ENCODE measurements at regions not wholly inside any gene's neighbourhood (a gene's known extent, or its start where the extent isn't known, plus 50 kb on each side); places are given as distances from the start of the nearest gene placed in this dataset.

- no peak overlapping the region for H3K4me3 ChIP-seq (ENCODE audit: low read length)
- no peak for DNase-seq
- no peaks in the 10 kb centered on the region for H3K79me2 ChIP-seq (ENCODE audit: low read length)
- TF ChIP-seq EZH2 (IDR thresholded peaks at IDR 0.05; ENCODE audit: low read length, unreplicated experiment) = no peak
- TF ChIP-seq CTCF (conservative IDR thresholded peaks at IDR 0.05; ENCODE audit: low read depth, low read length) = no peak
- no peak for TF ChIP-seq EZH2phosphoT487 (IDR thresholded peaks at IDR 0.05; ENCODE audit: borderline replicate concordance, low read length)
- no peaks in the 10 kb centered on the region for H4K20me1 ChIP-seq (ENCODE audit: low read length)
- no peaks in the 10 kb centered on the region for H3F3A ChIP-seq (ENCODE audit: low read length, unreplicated experiment)
- no peaks in the 10 kb centered on the region for H3K27me3 ChIP-seq (ENCODE audit: low read length)
- no peak overlapping the region for H3K27ac ChIP-seq (ENCODE audit: low read length)
- no peak for ATAC-seq
- no peak overlapping the region for H2AFZ ChIP-seq (ENCODE audit: low read length)
- POLR2A ChIA-PET (ENCODE audit: unreplicated experiment) = no interaction called here
- intact Hi-C loops (cut with micrococcal nuclease) = no loop called here
- no peaks in the 10 kb centered on the region for H3K36me3 ChIP-seq (ENCODE audit: low read depth, low read length)
- H3K4me1 ChIP-seq (ENCODE audit: insufficient read depth, low read length) = peaks cover 2% of the 10 kb centered on the region; the same call in 1 of the 2 replicates
- BruUV-seq (replicated peaks) = no TSS peak
- H3K9me2 ChIP-seq (replicated peaks; ENCODE audit: low read length) = no peaks in the 10 kb centered on the region
- no peak overlapping the region for H3K9ac ChIP-seq (ENCODE audit: low read length)
- H3K9me3 ChIP-seq (ENCODE audit: low read length) = no peaks in the 10 kb centered on the region
- CTCF ChIA-PET = no interaction called here
- H3K4me2 ChIP-seq (ENCODE audit: low read length) = no peak overlapping the region
Observed at GRCh38 chr2:200225951-200226350, 80.5 kb upstream of the SPATS2L start.

GRCh38 chr2:200226451-200227426 is 79.8 kb upstream of the SPATS2L start:
- H3K27ac ChIP-seq (ENCODE audit: low read length) = no peak overlapping the region
- intact Hi-C loops (cut with micrococcal nuclease) = no loop called here
- ATAC-seq (no peak), DNase-seq (no peak)
- no peaks in the 10 kb centered on the region for H3K79me2 ChIP-seq (ENCODE audit: low read length)
- no peaks in the 10 kb centered on the region for H3K36me3 ChIP-seq (ENCODE audit: low read depth, low read length)
- H2AFZ ChIP-seq (ENCODE audit: low read length) = no peak overlapping the region
- no peak overlapping the region for H3K4me2 ChIP-seq (ENCODE audit: low read length)
- ChIA-PET CTCF (no interaction called here), POLR2A (ENCODE audit: unreplicated experiment) (no interaction called here)
- no peaks in the 10 kb centered on the region for H3K4me1 ChIP-seq (ENCODE audit: insufficient read depth, low read length)
- H3K27me3 ChIP-seq (ENCODE audit: low read length) = no peaks in the 10 kb centered on the region
- BruUV-seq (replicated peaks) = no TSS peak
- no peaks in the 10 kb centered on the region for H3F3A ChIP-seq (ENCODE audit: low read length, unreplicated experiment)
- no peaks in the 10 kb centered on the region for H3K9me3 ChIP-seq (ENCODE audit: low read length)
- no peak for TF ChIP-seq EZH2phosphoT487 (IDR thresholded peaks at IDR 0.05; ENCODE audit: borderline replicate concordance, low read length)
- no peak for TF ChIP-seq CTCF (conservative IDR thresholded peaks at IDR 0.05; ENCODE audit: low read depth, low read length)
- TF ChIP-seq EZH2 (IDR thresholded peaks at IDR 0.05; ENCODE audit: low read length, unreplicated experiment) = no peak
- H3K4me3 ChIP-seq (ENCODE audit: low read length) = no peak overlapping the region
- H3K9ac ChIP-seq (ENCODE audit: low read length) = no peak overlapping the region
- H3K9me2 ChIP-seq (replicated peaks; ENCODE audit: low read length) = no peaks in the 10 kb centered on the region
- H4K20me1 ChIP-seq (ENCODE audit: low read length) = no peaks in the 10 kb centered on the region

- Histone ChIP-seq H3K9me2 (replicated peaks; ENCODE audit: low read length) (no peaks in the 10 kb centered on the region), H2AFZ (ENCODE audit: low read length) (no peak overlapping the region), H3K27me3 (ENCODE audit: low read length) (no peaks in the 10 kb centered on the region), H3K79me2 (ENCODE audit: low read length) (no peaks in the 10 kb centered on the region), H3K4me2 (ENCODE audit: low read length) (no peak overlapping the region), H3F3A (ENCODE audit: low read length, unreplicated experiment) (no peaks in the 10 kb centered on the region), H3K9ac (ENCODE audit: low read length) (no peak overlapping the region), H3K27ac (ENCODE audit: low read length) (no peak overlapping the region), H3K4me3 (ENCODE audit: low read length) (no peak overlapping the region), H3K4me1 (ENCODE audit: insufficient read depth, low read length) (no peaks in the 10 kb centered on the region), H4K20me1 (ENCODE audit: low read length) (no peaks in the 10 kb centered on the region), H3K36me3 (ENCODE audit: low read depth, low read length) (no peaks in the 10 kb centered on the region), H3K9me3 (ENCODE audit: low read length) (no peaks in the 10 kb centered on the region)
- POLR2A ChIA-PET (ENCODE audit: unreplicated experiment) = no interaction called here
- TF ChIP-seq EZH2 (IDR thresholded peaks at IDR 0.05; ENCODE audit: low read length, unreplicated experiment) (no peak), CTCF (conservative IDR thresholded peaks at IDR 0.05; ENCODE audit: low read depth, low read length) (no peak), EZH2phosphoT487 (IDR thresholded peaks at IDR 0.05; ENCODE audit: borderline replicate concordance, low read length) (no peak)
- intact Hi-C loops (cut with micrococcal nuclease) = no loop called here
- DNase-seq (no peak), ATAC-seq (no peak)
- CTCF ChIA-PET = no interaction called here
- no TSS peak for BruUV-seq (replicated peaks)
Observed at GRCh38 chr2:200230716-200231115, 75.8 kb upstream of the SPATS2L start.
